Thyroid gland (tissue), 4 donors: ENCODE measurements at regions not wholly inside any gene's neighbourhood (a gene's known extent, or its start where the extent isn't known, plus 50 kb on each side); places are given as distances from the start of the nearest gene placed in this dataset.

Experiments used
- POLR2A ChIP-seq, 2 donors: fragments of 450-650 bp; IDR thresholded peaks; one replicate each; pipeline ENCODE4 v1.6.1; 2017; ENCODE audit warnings: antibody characterized with exemption in 2 of 2, mild to moderate bottlenecking in 2 of 2, moderate library complexity in 1 of 2
- TF ChIP-seq, protein P1 (sequence below), 6 experiments: fragments of 200-600 bp in 3 of 6; fragments of 450-650 bp in 3 of 6; sonication (generic) in 3 of 6; IDR thresholded peaks; one replicate each; pipeline ENCODE4 v1.5.1; 2016 to 2019; ENCODE audit warnings: antibody characterized with exemption in 6 of 6, mild to moderate bottlenecking in 2 of 6, inconsistent platforms in 1 of 6, moderate library complexity in 1 of 6

DNA sequence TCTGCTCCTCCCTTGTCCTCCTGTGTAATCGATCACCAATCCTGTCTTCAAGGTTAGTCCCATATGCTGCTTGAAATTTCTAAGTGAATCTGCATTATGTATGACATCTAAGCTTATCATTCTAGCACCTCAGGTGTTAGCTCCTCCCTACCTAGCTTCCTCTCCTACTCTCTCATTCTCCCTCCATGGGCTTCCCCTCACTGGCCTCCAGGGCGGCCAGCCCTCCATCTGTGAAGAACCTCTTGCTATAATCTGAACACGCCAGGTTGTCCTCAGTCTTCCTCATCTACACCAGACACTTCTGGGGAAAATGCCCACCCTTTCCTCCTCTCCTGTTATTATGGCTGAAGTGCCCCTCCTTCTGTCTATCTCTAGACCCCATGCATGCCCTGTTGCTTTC, 599.3 kb upstream of the KLF4 start:
- TF ChIP-seq, protein P1, sequence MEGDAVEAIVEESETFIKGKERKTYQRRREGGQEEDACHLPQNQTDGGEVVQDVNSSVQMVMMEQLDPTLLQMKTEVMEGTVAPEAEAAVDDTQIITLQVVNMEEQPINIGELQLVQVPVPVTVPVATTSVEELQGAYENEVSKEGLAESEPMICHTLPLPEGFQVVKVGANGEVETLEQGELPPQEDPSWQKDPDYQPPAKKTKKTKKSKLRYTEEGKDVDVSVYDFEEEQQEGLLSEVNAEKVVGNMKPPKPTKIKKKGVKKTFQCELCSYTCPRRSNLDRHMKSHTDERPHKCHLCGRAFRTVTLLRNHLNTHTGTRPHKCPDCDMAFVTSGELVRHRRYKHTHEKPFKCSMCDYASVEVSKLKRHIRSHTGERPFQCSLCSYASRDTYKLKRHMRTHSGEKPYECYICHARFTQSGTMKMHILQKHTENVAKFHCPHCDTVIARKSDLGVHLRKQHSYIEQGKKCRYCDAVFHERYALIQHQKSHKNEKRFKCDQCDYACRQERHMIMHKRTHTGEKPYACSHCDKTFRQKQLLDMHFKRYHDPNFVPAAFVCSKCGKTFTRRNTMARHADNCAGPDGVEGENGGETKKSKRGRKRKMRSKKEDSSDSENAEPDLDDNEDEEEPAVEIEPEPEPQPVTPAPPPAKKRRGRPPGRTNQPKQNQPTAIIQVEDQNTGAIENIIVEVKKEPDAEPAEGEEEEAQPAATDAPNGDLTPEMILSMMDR (IDR thresholded peaks at IDR 0.05), result no peak
- TF ChIP-seq POLR2A (IDR thresholded peaks at IDR 0.05), result no peak
